ENCODE measurements at regions not wholly inside any gene's neighbourhood (a gene's known extent, or its start where the extent isn't known, plus 50 kb on each side); places are given as distances from the start of the nearest gene placed in this dataset.

GRCh38 chr1:217921126-217921904 is 290.2 kb downstream of the SPATA17 start:
- H3K9ac ChIP-seq, result no peak overlapping the region
- H3K4me2 ChIP-seq, result no peak overlapping the region
- H3K4me1 ChIP-seq, result peaks cover 0 to 8% (median 0%) of the 10 kb centered on the region in 10 experiments; a peak in 3 of 20 replicates
- no peak for TF ChIP-seq Cebpa-rat (IDR thresholded peaks at IDR 0.05)
- no peaks in the 10 kb centered on the region for H3K36me3 ChIP-seq
- H3K27me3 ChIP-seq, result no peaks in the 10 kb centered on the region
- H3K4me3 ChIP-seq, result no peak overlapping the region
- no peaks in the 10 kb centered on the region for H4K20me1 ChIP-seq
- 0 out of 22 replicates have a peak, but pooled peaks cover 0 to 4% (median 0%) of the 10 kb centered on the region in 11 experiments for H3K9me3 ChIP-seq (replicated peaks in 1 of 11)
- no peak overlapping the region for H3K27ac ChIP-seq

- no peaks in the 10 kb centered on the region for H3K36me3 ChIP-seq
- H3K27me3 ChIP-seq, result no peaks in the 10 kb centered on the region
- no peak overlapping the region for H3K27ac ChIP-seq
- no peak for TF ChIP-seq Cebpa-rat (IDR thresholded peaks at IDR 0.05)
- no peak overlapping the region for H3K4me2 ChIP-seq
- no peaks in the 10 kb centered on the region; a peak in 1 of 20 replicates for H3K4me1 ChIP-seq
- no peaks in the 10 kb centered on the region for H4K20me1 ChIP-seq
- no peak overlapping the region for H3K4me3 ChIP-seq
- H3K9ac ChIP-seq, result no peak overlapping the region
- H3K9me3 ChIP-seq (replicated peaks in 1 of 11), result 0 out of 22 replicates have a peak, but pooled peaks cover 0 to 4% (median 0%) of the 10 kb centered on the region in 11 experiments
These were observed 293.8 kb downstream of the SPATA17 start for GRCh38 chr1:217924924-217925323.

- H3K9me3 ChIP-seq (replicated peaks in 1 of 11), result 0 out of 22 replicates have a peak, but pooled peaks cover 0 to 4% (median 0%) of the 10 kb centered on the region in 11 experiments
- no peaks in the 10 kb centered on the region for H3K27me3 ChIP-seq
- H3K4me1 ChIP-seq, result peaks cover 0 to 12% (median 0%) of the 10 kb centered on the region in 10 experiments; a peak in 1 of 20 replicates
- TF ChIP-seq Cebpa-rat (IDR thresholded peaks at IDR 0.05), result no peak
- no peaks in the 10 kb centered on the region for H4K20me1 ChIP-seq
- H3K36me3 ChIP-seq, result no peaks in the 10 kb centered on the region
- H3K9ac ChIP-seq, result no peak overlapping the region
- H3K27ac ChIP-seq, result no peak overlapping the region
- H3K4me3 ChIP-seq, result no peak overlapping the region
- H3K4me2 ChIP-seq, result no peak overlapping the region
These were observed 298.2 kb downstream of the SPATA17 start for GRCh38 chr1:217929213-217929885.

- TF ChIP-seq Cebpa-rat (IDR thresholded peaks at IDR 0.05), result no peak
- Histone ChIP-seq H3K9ac (no peak overlapping the region), H3K4me2 (no peak overlapping the region), H3K27me3 (no peaks in the 10 kb centered on the region), H3K36me3 (no peaks in the 10 kb centered on the region), H3K4me3 (no peak overlapping the region), H4K20me1 (no peaks in the 10 kb centered on the region), H3K9me3 (replicated peaks in 1 of 11) (no peaks in the 10 kb centered on the region), H3K27ac (no peak overlapping the region), H3K4me1 (no peaks in the 10 kb centered on the region)
These were observed 312.2 kb downstream of the SPATA17 start for GRCh38 chr1:217943361-217943760.

GRCh38 chr1:217944550-217944949 is 313.4 kb downstream of the SPATA17 start:
- Histone ChIP-seq H3K4me2 (no peak overlapping the region), H3K36me3 (no peaks in the 10 kb centered on the region), H3K4me3 (no peak overlapping the region), H3K9ac (no peak overlapping the region), H3K9me3 (replicated peaks in 1 of 11) (no peaks in the 10 kb centered on the region), H3K4me1 (peaks cover 0 to 7% (median 0%) of the 10 kb centered on the region in 10 experiments; a peak in 1 of 20 replicates), H4K20me1 (no peaks in the 10 kb centered on the region), H3K27ac (no peak overlapping the region), H3K27me3 (no peaks in the 10 kb centered on the region)
- no peak for TF ChIP-seq Cebpa-rat (IDR thresholded peaks at IDR 0.05)

GRCh38 chr1:217946511-217946910 is 315.4 kb downstream of the SPATA17 start:
- TF ChIP-seq Cebpa-rat (IDR thresholded peaks at IDR 0.05), result no peak
- Histone ChIP-seq H3K9ac (no peak overlapping the region), H4K20me1 (no peaks in the 10 kb centered on the region), H3K36me3 (no peaks in the 10 kb centered on the region), H3K4me2 (no peak overlapping the region), H3K4me1 (peaks cover 0 to 7% (median 0%) of the 10 kb centered on the region in 10 experiments; a peak in 1 of 20 replicates), H3K4me3 (no peak overlapping the region), H3K27me3 (no peaks in the 10 kb centered on the region), H3K27ac (no peak overlapping the region), H3K9me3 (replicated peaks in 1 of 11) (no peaks in the 10 kb centered on the region)

GRCh38 chr1:217948741-217949140 is 317.6 kb downstream of the SPATA17 start:
- no peak overlapping the region; a peak in 1 of 22 replicates for H3K4me2 ChIP-seq
- no peaks in the 10 kb centered on the region for H3K27me3 ChIP-seq
- H4K20me1 ChIP-seq, result no peaks in the 10 kb centered on the region
- H3K4me3 ChIP-seq, result no peak overlapping the region
- H3K9ac ChIP-seq, result no peak overlapping the region
- H3K9me3 ChIP-seq (replicated peaks in 1 of 11), result no peaks in the 10 kb centered on the region
- H3K4me1 ChIP-seq, result peaks cover 0 to 7% (median 0%) of the 10 kb centered on the region in 10 experiments; a peak in 3 of 20 replicates
- no peak overlapping the region for H3K27ac ChIP-seq
- no peak for TF ChIP-seq Cebpa-rat (IDR thresholded peaks at IDR 0.05)
- no peaks in the 10 kb centered on the region for H3K36me3 ChIP-seq

GRCh38 chr1:217953330-217953729 is 322.2 kb downstream of the SPATA17 start:
- Histone ChIP-seq H3K27ac (no peak overlapping the region), H3K4me3 (no peak overlapping the region), H3K4me1 (peaks cover 0 to 10% (median 0%) of the 10 kb centered on the region in 10 experiments; a peak in 3 of 20 replicates), H3K9ac (no peak overlapping the region), H4K20me1 (no peaks in the 10 kb centered on the region), H3K9me3 (replicated peaks in 1 of 11) (peaks cover 0 to 10% (median 0%) of the 10 kb centered on the region in 11 experiments; a peak in 7 of 22 replicates), H3K36me3 (no peaks in the 10 kb centered on the region), H3K27me3 (no peaks in the 10 kb centered on the region), H3K4me2 (0 out of 22 replicates have a peak overlapping the region, but pooled peaks of 1 of the 11 experiments have one; percentile 11)
- no peak for TF ChIP-seq Cebpa-rat (IDR thresholded peaks at IDR 0.05)

- no peak overlapping the region for H3K4me3 ChIP-seq
- H3K36me3 ChIP-seq, result no peaks in the 10 kb centered on the region
- no peaks in the 10 kb centered on the region for H4K20me1 ChIP-seq
- 0 out of 22 replicates have a peak overlapping the region, but pooled peaks of 1 of the 11 experiments have one; percentile 0 for H3K4me2 ChIP-seq
- peaks cover 0 to 10% (median 0%) of the 10 kb centered on the region in 10 experiments; a peak in 3 of 20 replicates for H3K4me1 ChIP-seq
- H3K27me3 ChIP-seq, result no peaks in the 10 kb centered on the region
- H3K9ac ChIP-seq, result no peak overlapping the region
- peaks cover 0 to 10% (median 0%) of the 10 kb centered on the region in 11 experiments; a peak in 7 of 22 replicates for H3K9me3 ChIP-seq (replicated peaks in 1 of 11)
- no peak overlapping the region for H3K27ac ChIP-seq
- no peak for TF ChIP-seq Cebpa-rat (IDR thresholded peaks at IDR 0.05)
These were observed 322.8 kb downstream of the SPATA17 start for GRCh38 chr1:217953922-217954321.
